OCI-LY7 (cell line): ENCODE measurements at regions not wholly inside any gene's neighbourhood (a gene's known extent, or its start where the extent isn't known, plus 50 kb on each side); places are given as distances from the start of the nearest gene placed in this dataset.

Source experiments
- BruUV-seq: library from RNA; stranded (reverse); fragments of 400-500 nt; replicated peaks from 2 replicates; lab custom pipeline; 2021; lab: Mats Ljungman, UMichigan
- CTCF ChIA-PET: fragments of 300-600 bp; sonication (Branson Sonifier 250); formaldehyde crosslinking; loops from one replicate; lab custom pipeline; 2022; ENCODE audit warnings: antibody characterized with exemption; ENCODE audit not compliant: unreplicated experiment; lab: Charles Lee
- POLR2A ChIA-PET: fragments of 300-600 bp; sonication (Branson Sonifier 250); formaldehyde crosslinking; loops from one replicate; lab custom pipeline; 2022; ENCODE audit warnings: antibody characterized with exemption; lab: Charles Lee
- DNase-seq: peaks from one replicate; pipeline ENCODE4 v3.0.0-alpha.2; 2015; ENCODE audit warnings: low spot score
- H2AFZ ChIP-seq: fragments of 200-600 bp; sonication (generic), shearing (Covaris generic); 2 replicates; pipeline ENCODE4 v1.6.1; 2014; ENCODE audit warnings: mild to moderate bottlenecking, antibody characterized with exemption, low read length, moderate library complexity
- H3K27ac ChIP-seq: fragments of 200-600 bp; sonication (generic); 2 replicates; pipeline ENCODE4 v1.5.1; 2014; ENCODE audit warnings: mixed run types, low read depth, mild to moderate bottlenecking, moderate library complexity, low read length, inconsistent platforms; ENCODE audit not compliant: poor library complexity, severe bottlenecking
- H3K36me3 ChIP-seq: fragments of 200-600 bp; sonication (generic); 2 replicates; pipeline ENCODE4 v1.6.1; 2014; ENCODE audit warnings: mild to moderate bottlenecking, antibody characterized with exemption, low read length, moderate library complexity, mixed read lengths; ENCODE audit not compliant: insufficient read depth
- H3K4me1 ChIP-seq: fragments of 200-600 bp; sonication (generic); 2 replicates; pipeline ENCODE4 v1.5.1; 2014; ENCODE audit warnings: mild to moderate bottlenecking, low read length; ENCODE audit not compliant: insufficient read depth, poor library complexity, severe bottlenecking
- H3K4me2 ChIP-seq: fragments of 200-600 bp; sonication (generic); 2 replicates; pipeline ENCODE4 v1.6.1; 2014; ENCODE audit warnings: mild to moderate bottlenecking, low read length
- H3K4me3 ChIP-seq: fragments of 200-600 bp; sonication (generic); 2 replicates; pipeline ENCODE4 v1.5.1; 2014; ENCODE audit warnings: mild to moderate bottlenecking, low read depth, low read length; ENCODE audit not compliant: poor library complexity, severe bottlenecking
- H3K79me2 ChIP-seq: fragments of 200-600 bp; sonication (generic); 2 replicates; pipeline ENCODE4 v1.6.1; 2016; ENCODE audit warnings: low read depth, mild to moderate bottlenecking, low read length, moderate library complexity, mixed read lengths; ENCODE audit not compliant: insufficient read depth
- H3K9me2 ChIP-seq: fragments of 200-600 bp; sonication (generic); 2 replicates; pipeline ENCODE4 v1.6.1; 2016; ENCODE audit warnings: mild to moderate bottlenecking, low read length, mixed read lengths; ENCODE audit not compliant: insufficient read depth
- H3K9me3 ChIP-seq: fragments of 200-600 bp; sonication (generic); 2 replicates; pipeline ENCODE4 v1.6.1; 2014; ENCODE audit warnings: mild to moderate bottlenecking, mixed run types, low read length, mixed read lengths
- H4K20me1 ChIP-seq: fragments of 200-600 bp; sonication (generic); 2 replicates; pipeline ENCODE4 v1.6.1; 2014; ENCODE audit warnings: mild to moderate bottlenecking, antibody characterized with exemption, low read length, moderate library complexity, mixed read lengths; ENCODE audit not compliant: insufficient read depth
- CTCF ChIP-seq: fragments of 200-600 bp; sonication (generic); conservative IDR thresholded peaks from 2 replicates; pipeline ENCODE4 v1.5.1; 2014; ENCODE audit warnings: mild to moderate bottlenecking, antibody characterized with exemption, low read length, moderate library complexity, mixed read lengths
- EZH2phosphoT487 ChIP-seq: fragments of 200-600 bp; sonication (generic); IDR thresholded peaks from 2 replicates; pipeline ENCODE4 v1.6.1; 2018; ENCODE audit warnings: low read depth, borderline replicate concordance, mild to moderate bottlenecking, mixed run types, antibody characterized with exemption, low read length, moderate library complexity, mixed read lengths
- intact Hi-C: fragments of 100-400 bp; cut with micrococcal nuclease; formaldehyde crosslinking; loops from one replicate; pipeline ENCODE4 v1.10.0; 2022; ENCODE audit not compliant: unreplicated experiment

GRCh38 chr14:30426463-30426862 lies 132.5 kb upstream of the G2E3 start:
- Histone ChIP-seq H4K20me1 (no peaks in the 10 kb centered on the region), H3K9me3 (no peaks in the 10 kb centered on the region), H2AFZ (no peak overlapping the region), H3K4me2 (no peak overlapping the region), H3K4me1 (no peaks in the 10 kb centered on the region), H3K36me3 (no peaks in the 10 kb centered on the region), H3K9me2 (no peaks in the 10 kb centered on the region), H3K79me2 (no peaks in the 10 kb centered on the region), H3K27ac (no peak overlapping the region), H3K4me3 (no peak overlapping the region)
- POLR2A ChIA-PET = interaction anchor here (0.5 kb wide), 1 partner anchor 276 kb away, joined by 3 read pairs; no protein-coding TSS in a partner anchor
- DNase-seq = no peak
- TF ChIP-seq EZH2phosphoT487 = no peak
- no peak for TF ChIP-seq CTCF
- no TSS peak for BruUV-seq
- intact Hi-C loops = no loop called here
- CTCF ChIA-PET = no interaction called here

DNA sequence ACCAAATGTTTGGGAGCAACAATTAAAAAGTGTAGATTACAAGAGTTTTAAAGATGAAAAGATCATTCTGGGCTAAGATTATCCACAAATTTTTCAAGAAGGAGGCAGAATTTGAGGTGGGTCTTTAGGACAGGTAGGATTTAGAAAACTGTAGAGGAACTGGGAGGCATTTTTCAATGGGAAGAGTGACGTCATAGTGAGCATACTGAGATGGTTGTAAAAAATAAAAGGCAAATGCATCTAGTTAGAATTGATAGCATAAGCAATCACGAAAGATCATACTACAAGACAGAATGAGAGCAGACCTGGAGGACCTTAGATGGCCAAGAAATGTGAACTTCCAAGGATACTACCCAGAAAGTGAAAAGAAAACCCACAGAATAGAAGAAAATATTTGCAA lies 131.6 kb upstream of the G2E3 start:
- H3K27ac ChIP-seq = no peak overlapping the region
- CTCF ChIA-PET = no interaction called here
- no peaks in the 10 kb centered on the region for H3K36me3 ChIP-seq
- no peaks in the 10 kb centered on the region for H3K9me3 ChIP-seq
- BruUV-seq = no TSS peak
- no peak for TF ChIP-seq EZH2phosphoT487
- TF ChIP-seq CTCF = no peak
- no peaks in the 10 kb centered on the region for H3K79me2 ChIP-seq
- POLR2A ChIA-PET = interaction anchor here (0.7 to 0.8 kb wide), 3 partner anchors 9 to 32 kb away, joined by 3 to 5 read pairs (median 3); no protein-coding TSS in a partner anchor
- intact Hi-C loops = no loop called here
- no peaks in the 10 kb centered on the region for H3K9me2 ChIP-seq
- H4K20me1 ChIP-seq = no peaks in the 10 kb centered on the region
- H3K4me2 ChIP-seq = no peak overlapping the region
- DNase-seq = no peak
- H3K4me3 ChIP-seq = no peak overlapping the region
- no peak overlapping the region for H2AFZ ChIP-seq
- H3K4me1 ChIP-seq = no peaks in the 10 kb centered on the region

GRCh38 chr14:30427846-30428245 lies 131.1 kb upstream of the G2E3 start:
- no peak overlapping the region for H2AFZ ChIP-seq
- TF ChIP-seq EZH2phosphoT487 (no peak), CTCF (no peak)
- no peaks in the 10 kb centered on the region for H3K9me2 ChIP-seq
- H3K27ac ChIP-seq = no peak overlapping the region
- no peaks in the 10 kb centered on the region for H3K4me1 ChIP-seq
- H3K4me2 ChIP-seq = no peak overlapping the region
- H4K20me1 ChIP-seq = no peaks in the 10 kb centered on the region
- no peaks in the 10 kb centered on the region for H3K79me2 ChIP-seq
- no peak overlapping the region for H3K4me3 ChIP-seq
- CTCF ChIA-PET = no interaction called here
- no TSS peak for BruUV-seq
- POLR2A ChIA-PET = no interaction called here
- H3K9me3 ChIP-seq = no peaks in the 10 kb centered on the region
- H3K36me3 ChIP-seq = no peaks in the 10 kb centered on the region
- DNase-seq = no peak
- intact Hi-C loops = no loop called here
